Neural progenitor cell (in vitro differentiated cells): ENCODE measurements at regions not wholly inside any gene's neighbourhood (a gene's known extent, or its start where the extent isn't known, plus 50 kb on each side); places are given as distances from the start of the nearest gene placed in this dataset.

Experiments used
- EZH2 ChIP-seq: fragments of 200-600 bp; sonication (generic); IDR thresholded peaks from 2 replicates; pipeline ENCODE4 v1.6.1; 2017; ENCODE audit warnings: antibody characterized with exemption, mild to moderate bottlenecking, moderate library complexity
- TF ChIP-seq, protein P1 (sequence below): fragments of 200-600 bp; sonication (generic); IDR thresholded peaks from 2 replicates; pipeline ENCODE4 v1.5.1; 2017; ENCODE audit warnings: antibody characterized with exemption, mild to moderate bottlenecking

DNA sequence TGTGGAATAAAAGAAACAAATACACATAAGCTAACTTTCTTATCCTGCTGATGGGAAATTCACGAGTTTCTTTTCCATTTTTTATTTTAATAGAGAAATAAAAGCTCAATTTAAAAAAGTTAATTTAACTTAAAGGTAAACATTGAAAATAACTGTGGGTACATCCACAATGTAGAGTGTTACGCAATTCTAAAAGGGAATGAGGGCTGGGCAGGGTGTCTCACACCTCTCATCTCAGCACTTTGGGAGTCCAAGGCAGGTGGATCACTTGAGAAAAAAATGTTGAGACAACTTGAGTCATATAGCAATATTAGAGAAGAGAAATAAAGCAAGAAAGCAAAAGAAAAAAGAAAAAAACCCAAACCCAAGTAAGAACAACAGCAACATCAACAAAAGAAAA lies 207.0 kb downstream of the DIPK2A start:
- TF ChIP-seq, protein P1, sequence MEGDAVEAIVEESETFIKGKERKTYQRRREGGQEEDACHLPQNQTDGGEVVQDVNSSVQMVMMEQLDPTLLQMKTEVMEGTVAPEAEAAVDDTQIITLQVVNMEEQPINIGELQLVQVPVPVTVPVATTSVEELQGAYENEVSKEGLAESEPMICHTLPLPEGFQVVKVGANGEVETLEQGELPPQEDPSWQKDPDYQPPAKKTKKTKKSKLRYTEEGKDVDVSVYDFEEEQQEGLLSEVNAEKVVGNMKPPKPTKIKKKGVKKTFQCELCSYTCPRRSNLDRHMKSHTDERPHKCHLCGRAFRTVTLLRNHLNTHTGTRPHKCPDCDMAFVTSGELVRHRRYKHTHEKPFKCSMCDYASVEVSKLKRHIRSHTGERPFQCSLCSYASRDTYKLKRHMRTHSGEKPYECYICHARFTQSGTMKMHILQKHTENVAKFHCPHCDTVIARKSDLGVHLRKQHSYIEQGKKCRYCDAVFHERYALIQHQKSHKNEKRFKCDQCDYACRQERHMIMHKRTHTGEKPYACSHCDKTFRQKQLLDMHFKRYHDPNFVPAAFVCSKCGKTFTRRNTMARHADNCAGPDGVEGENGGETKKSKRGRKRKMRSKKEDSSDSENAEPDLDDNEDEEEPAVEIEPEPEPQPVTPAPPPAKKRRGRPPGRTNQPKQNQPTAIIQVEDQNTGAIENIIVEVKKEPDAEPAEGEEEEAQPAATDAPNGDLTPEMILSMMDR, result no peak
- no peak for TF ChIP-seq EZH2
